ENCODE measurements at regions not wholly inside any gene's neighbourhood (a gene's known extent, or its start where the extent isn't known, plus 50 kb on each side); places are given as distances from the start of the nearest gene placed in this dataset.

- TF ChIP-seq ZBTB33 (IDR thresholded peaks at IDR 0.05; ENCODE audit: extremely low read depth, insufficient replicate concordance, low read length) (no peak), CTCF (IDR thresholded peaks at IDR 0.05 in 2 of 3, conservative IDR thresholded peaks at IDR 0.05 in 1 of 3; ENCODE audit: borderline replicate concordance in 1 of 3, insufficient read depth in 1 of 3, low read depth in 2 of 3, low read length in 2 of 3) (no peak), EGR1 (IDR thresholded peaks at IDR 0.05; ENCODE audit: low read depth) (no peak), SIN3A (IDR thresholded peaks at IDR 0.05; ENCODE audit: low read depth) (no peak), EZH2 (IDR thresholded peaks at IDR 0.05) (no peak), POLR2A (IDR thresholded peaks at IDR 0.05; ENCODE audit: borderline replicate concordance, extremely low read depth, insufficient read depth, insufficient read length) (no peak)
Measured at GRCh38 chr11:15471895-15472799, 357.4 kb downstream of the INSC start.

All from HCT116 (cell line).